T-helper 1 cell treated with Interleukin-12 subunit alpha and Interleukin-12 subunit beta and Interleukin-4 antibody, amounts not matched to agents 30 μg/mL and 1 μg/mL, for 36 hours (primary cell): ENCODE measurements at regions not wholly inside any gene's neighbourhood (a gene's known extent, or its start where the extent isn't known, plus 50 kb on each side); places are given as distances from the start of the nearest gene placed in this dataset.
"Not testable (repeated sequence)": the region's sequence is repeated elsewhere in the genome, so short reads cannot be mapped to it uniquely, and the experiment has no call there.

Experiments
- H3K27ac Mint-ChIP-seq: one replicate; pipeline ENCODE4 v1.8.0; 2021; ENCODE audit warnings: mild to moderate bottlenecking, mixed read lengths
- H3K27me3 Mint-ChIP-seq: one replicate; pipeline ENCODE4 v1.8.0; 2021; ENCODE audit warnings: low read depth, mixed read lengths
- H3K36me3 Mint-ChIP-seq: one replicate; pipeline ENCODE4 v1.8.0; 2021; ENCODE audit warnings: low read depth, mixed read lengths
- H3K4me1 Mint-ChIP-seq: one replicate; pipeline ENCODE4 v1.8.0; 2021; ENCODE audit warnings: low read depth, mixed read lengths
- H3K4me3 Mint-ChIP-seq: one replicate; pipeline ENCODE4 v1.8.0; 2021; ENCODE audit warnings: mild to moderate bottlenecking, moderate library complexity, mixed read lengths
- H3K9me3 Mint-ChIP-seq: one replicate; pipeline ENCODE4 v1.8.0; 2021; ENCODE audit warnings: mixed read lengths

DNA sequence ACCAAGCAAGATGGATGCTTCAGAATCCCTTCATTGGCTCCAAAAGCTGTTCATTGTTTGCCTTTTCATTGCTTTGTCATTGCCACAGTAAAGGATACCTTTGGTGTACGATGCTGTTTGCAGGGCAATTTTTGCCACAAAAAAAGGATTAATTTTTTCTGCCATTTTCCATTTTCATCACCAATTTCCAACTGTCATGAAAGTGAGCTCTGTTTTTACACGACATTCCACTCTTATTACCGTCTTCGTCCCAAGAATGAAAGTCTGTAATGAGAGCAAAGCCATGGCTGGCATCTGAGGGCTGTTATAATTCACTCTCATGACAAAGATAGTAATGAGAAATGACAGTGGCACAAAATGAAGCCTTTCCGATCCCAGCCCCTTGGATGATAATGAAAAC is 272.7 kb upstream of the DCN start:
- no peaks in the 10 kb centered on the region for H3K27me3 Mint-ChIP-seq
- H3K4me3 Mint-ChIP-seq, result no peak overlapping the region
- no peaks in the 10 kb centered on the region for H3K36me3 Mint-ChIP-seq
- H3K9me3 Mint-ChIP-seq, result peaks cover 13% of the 10 kb centered on the region
- no peaks in the 10 kb centered on the region for H3K4me1 Mint-ChIP-seq
- no peak overlapping the region for H3K27ac Mint-ChIP-seq

DNA sequence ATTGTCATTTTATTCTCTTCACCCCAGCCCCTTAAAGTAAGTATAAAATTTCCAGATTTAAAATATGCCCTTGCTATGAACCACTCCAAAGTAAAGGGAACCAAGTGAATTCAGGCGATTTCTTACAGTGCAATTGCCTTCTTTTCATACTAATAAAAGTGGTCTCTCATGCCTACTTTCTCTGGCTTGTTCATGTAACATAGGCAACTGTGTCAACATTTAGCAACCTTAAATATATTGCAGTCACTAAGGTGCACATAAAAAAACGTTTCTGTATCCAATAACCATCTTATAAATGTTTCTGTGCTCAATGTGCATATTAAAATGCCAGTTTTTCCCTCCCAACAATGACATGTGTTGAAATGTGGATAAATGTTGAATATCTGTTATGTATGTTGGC is 271.6 kb upstream of the DCN start:
- peaks cover 13% of the 10 kb centered on the region for H3K9me3 Mint-ChIP-seq
- no peaks in the 10 kb centered on the region for H3K36me3 Mint-ChIP-seq
- H3K4me1 Mint-ChIP-seq, result no peaks in the 10 kb centered on the region

DNA sequence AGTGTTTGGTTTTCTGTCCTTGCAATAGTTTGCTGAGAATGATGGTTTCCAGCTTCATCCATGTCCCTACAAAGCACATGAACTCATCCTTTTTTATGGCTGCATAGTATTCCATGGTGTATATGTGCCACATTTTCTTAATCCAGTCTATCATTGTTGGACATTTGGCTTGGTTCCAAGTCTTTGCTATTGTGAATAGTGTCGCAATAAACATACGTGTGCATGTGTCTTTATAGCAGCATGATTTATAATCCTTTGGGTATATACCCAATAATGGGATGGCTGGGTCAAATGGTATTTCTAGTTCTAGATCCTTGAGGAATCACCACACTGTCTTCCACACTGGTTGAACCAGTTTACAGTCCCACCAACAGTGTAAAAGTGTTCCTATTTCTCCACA is 269.8 kb upstream of the DCN start:
- H3K9me3 Mint-ChIP-seq, result peaks cover 13% of the 10 kb centered on the region
- not testable (repeated sequence) for H3K4me1 Mint-ChIP-seq, H3K27ac Mint-ChIP-seq, H3K4me3 Mint-ChIP-seq, H3K36me3 Mint-ChIP-seq, H3K27me3 Mint-ChIP-seq

More for the DNA sequence above, 271.6 kb upstream of the DCN start:
- no peak overlapping the region for H3K4me3 Mint-ChIP-seq
- H3K27me3 Mint-ChIP-seq, result no peaks in the 10 kb centered on the region
- H3K27ac Mint-ChIP-seq, result no peak overlapping the region

GRCh38 chr12:91441993-91442952 is 259.7 kb upstream of the DCN start:
- Mint-ChIP-seq H3K4me1 (no peaks in the 10 kb centered on the region), H3K27me3 (no peaks in the 10 kb centered on the region), H3K9me3 (peaks cover 3% of the 10 kb centered on the region), H3K36me3 (no peaks in the 10 kb centered on the region), H3K4me3 (no peak overlapping the region), H3K27ac (no peak overlapping the region)

GRCh38 chr12:91441246-91441645 is 258.6 kb upstream of the DCN start:
- H3K27me3 Mint-ChIP-seq, result no peaks in the 10 kb centered on the region
- no peaks in the 10 kb centered on the region for H3K36me3 Mint-ChIP-seq
- peaks cover 3% of the 10 kb centered on the region for H3K9me3 Mint-ChIP-seq
- H3K27ac Mint-ChIP-seq, result no peak overlapping the region
- no peaks in the 10 kb centered on the region for H3K4me1 Mint-ChIP-seq
- no peak overlapping the region for H3K4me3 Mint-ChIP-seq

- H3K27me3 Mint-ChIP-seq, result no peaks in the 10 kb centered on the region
- H3K4me1 Mint-ChIP-seq, result no peaks in the 10 kb centered on the region
- H3K9me3 Mint-ChIP-seq, result no peaks in the 10 kb centered on the region
- no peak overlapping the region for H3K27ac Mint-ChIP-seq
- H3K4me3 Mint-ChIP-seq, result no peak overlapping the region
- no peaks in the 10 kb centered on the region for H3K36me3 Mint-ChIP-seq
Measured at GRCh38 chr12:91434081-91434480, 251.5 kb upstream of the DCN start.

GRCh38 chr12:91432755-91433154 is 250.1 kb upstream of the DCN start:
- Mint-ChIP-seq H3K27ac (no peak overlapping the region), H3K27me3 (no peaks in the 10 kb centered on the region), H3K9me3 (no peaks in the 10 kb centered on the region), H3K4me1 (no peaks in the 10 kb centered on the region), H3K36me3 (no peaks in the 10 kb centered on the region), H3K4me3 (no peak overlapping the region)

- no peak overlapping the region for H3K4me3 Mint-ChIP-seq
- H3K9me3 Mint-ChIP-seq, result no peaks in the 10 kb centered on the region
- H3K27me3 Mint-ChIP-seq, result no peaks in the 10 kb centered on the region
- no peak overlapping the region for H3K27ac Mint-ChIP-seq
- H3K4me1 Mint-ChIP-seq, result no peaks in the 10 kb centered on the region
- no peaks in the 10 kb centered on the region for H3K36me3 Mint-ChIP-seq
Measured at GRCh38 chr12:91432089-91432488, 249.5 kb upstream of the DCN start.

- H3K4me1 Mint-ChIP-seq, result no peaks in the 10 kb centered on the region
- no peaks in the 10 kb centered on the region for H3K9me3 Mint-ChIP-seq
Measured at GRCh38 chr12:91424506-91424905, 241.9 kb upstream of the DCN start.

GRCh38 chr12:91423693-91424050 is 241.1 kb upstream of the DCN start:
- H3K27me3 Mint-ChIP-seq, result no peaks in the 10 kb centered on the region
- no peak overlapping the region for H3K4me3 Mint-ChIP-seq
- H3K36me3 Mint-ChIP-seq, result no peaks in the 10 kb centered on the region
- no peaks in the 10 kb centered on the region for H3K4me1 Mint-ChIP-seq
- no peaks in the 10 kb centered on the region for H3K9me3 Mint-ChIP-seq
- no peak overlapping the region for H3K27ac Mint-ChIP-seq

More at GRCh38 chr12:91424506-91424905, 241.9 kb upstream of the DCN start:
- no peak overlapping the region for H3K4me3 Mint-ChIP-seq
- no peaks in the 10 kb centered on the region for H3K27me3 Mint-ChIP-seq
- H3K36me3 Mint-ChIP-seq, result no peaks in the 10 kb centered on the region
- no peak overlapping the region for H3K27ac Mint-ChIP-seq

GRCh38 chr12:91422811-91423692 is 240.4 kb upstream of the DCN start:
- Mint-ChIP-seq H3K36me3 (no peaks in the 10 kb centered on the region), H3K4me3 (no peak overlapping the region), H3K9me3 (no peaks in the 10 kb centered on the region), H3K27ac (no peak overlapping the region), H3K4me1 (no peaks in the 10 kb centered on the region), H3K27me3 (no peaks in the 10 kb centered on the region)

- no peak overlapping the region for H3K27ac Mint-ChIP-seq
- no peaks in the 10 kb centered on the region for H3K36me3 Mint-ChIP-seq
- no peaks in the 10 kb centered on the region for H3K4me1 Mint-ChIP-seq
- H3K9me3 Mint-ChIP-seq, result no peaks in the 10 kb centered on the region
- H3K27me3 Mint-ChIP-seq, result no peaks in the 10 kb centered on the region
- no peak overlapping the region for H3K4me3 Mint-ChIP-seq
Measured at GRCh38 chr12:91422127-91422526, 239.5 kb upstream of the DCN start.

DNA sequence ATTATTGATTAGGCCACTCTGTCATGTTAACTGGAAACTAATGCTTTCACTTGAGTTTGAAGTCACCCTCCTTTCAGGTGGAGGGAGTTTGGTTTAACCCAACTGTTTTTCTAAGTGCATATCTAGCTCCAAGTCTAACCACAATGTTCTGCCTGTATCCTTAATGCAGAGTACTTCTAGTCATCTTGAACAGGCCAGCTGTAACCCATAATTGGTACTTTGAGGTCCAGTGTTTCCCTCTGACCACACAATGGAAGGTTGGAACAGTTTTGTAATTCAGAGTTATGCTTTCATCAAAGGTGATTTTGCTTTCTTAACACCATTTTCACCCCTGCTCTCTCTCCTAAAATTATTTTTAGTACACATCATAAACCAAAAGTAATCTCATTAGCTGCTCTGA is 237.2 kb upstream of the DCN start:
- Mint-ChIP-seq H3K4me1 (no peaks in the 10 kb centered on the region), H3K27ac (no peak overlapping the region), H3K4me3 (no peak overlapping the region), H3K36me3 (no peaks in the 10 kb centered on the region), H3K27me3 (no peaks in the 10 kb centered on the region), H3K9me3 (no peaks in the 10 kb centered on the region)

DNA sequence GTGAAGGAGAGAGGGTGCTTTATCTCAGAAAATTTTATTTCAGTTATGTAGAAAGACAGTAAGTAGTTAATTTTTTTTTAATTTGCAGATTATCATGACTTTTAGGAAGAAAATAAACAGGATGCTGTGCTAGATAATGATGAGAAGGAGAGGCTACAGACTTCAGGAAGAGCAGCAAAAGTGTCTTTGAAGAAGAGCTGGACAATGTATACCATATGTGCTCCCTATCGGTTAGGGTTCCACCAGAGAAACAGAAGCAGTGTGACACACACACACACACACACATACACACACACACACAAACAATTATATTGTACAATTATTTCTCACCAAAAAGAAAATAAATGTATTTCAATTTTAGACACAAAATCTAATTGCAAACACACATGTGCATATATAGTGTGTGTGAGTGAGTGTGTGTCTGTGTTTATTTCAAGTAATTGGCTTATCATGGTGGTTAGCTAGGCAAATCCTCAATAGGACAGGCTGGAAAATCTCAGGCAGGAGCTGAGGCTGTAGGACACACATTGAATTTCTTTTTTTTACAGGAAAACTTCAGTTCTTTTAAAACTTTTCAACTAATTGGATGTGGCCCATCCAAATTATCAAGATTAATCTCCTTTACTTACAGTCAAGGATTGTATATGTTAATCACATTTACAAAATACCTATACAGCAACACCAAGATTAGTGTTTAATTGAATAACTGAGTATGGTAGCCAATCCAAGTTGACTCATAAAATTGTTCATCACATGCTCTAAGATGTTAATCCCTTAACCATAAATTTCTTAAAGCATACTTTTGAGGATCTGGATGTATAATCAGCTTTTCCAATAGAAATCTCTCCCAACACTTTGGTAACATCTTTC is 235.8 kb upstream of the DCN start:
- no peaks in the 10 kb centered on the region for H3K36me3 Mint-ChIP-seq
- no peaks in the 10 kb centered on the region for H3K4me1 Mint-ChIP-seq
- H3K27ac Mint-ChIP-seq, result no peak overlapping the region
- H3K4me3 Mint-ChIP-seq, result no peak overlapping the region
- H3K9me3 Mint-ChIP-seq, result no peaks in the 10 kb centered on the region
- no peaks in the 10 kb centered on the region for H3K27me3 Mint-ChIP-seq
